ENCODE measurements at regions not wholly inside any gene's neighbourhood (a gene's known extent, or its start where the extent isn't known, plus 50 kb on each side); places are given as distances from the start of the nearest gene placed in this dataset.

GRCh38 chr5:102570747-102571146 lies 71.9 kb upstream of the SLCO6A1 start:
- no peak overlapping the region for H3K4me2 ChIP-seq
- ChIA-PET POLR2A (no interaction called here), CTCF (no interaction called here)
- FAIRE-seq: no peak
- H3K4me3 ChIP-seq: no peak overlapping the region
- 1% methylated on average over 4 of the region's 4 CpGs for WGBS (ENCODE audit: missing lambda C conversion rate)
- no peak overlapping the region for H3K27ac ChIP-seq
- H3K4me1 ChIP-seq: no peaks in the 10 kb centered on the region
- ATAC-seq: no peak
- no peak for TF ChIP-seq PHF8 (IDR thresholded peaks at IDR 0.05; ENCODE audit: borderline replicate concordance, low read depth)
- no peak for TF ChIP-seq KDM1A (IDR thresholded peaks at IDR 0.05; ENCODE audit: low read depth)
- TF ChIP-seq JUN (IDR thresholded peaks at IDR 0.05): no peak
- TF ChIP-seq RFX5 (IDR thresholded peaks at IDR 0.05): no peak
- no peak for TF ChIP-seq ZFP36 (IDR thresholded peaks at IDR 0.05; ENCODE audit: borderline replicate concordance, partially characterized antibody)
- no peak for TF ChIP-seq ZNF302 (CRISPR knock-in tag; IDR thresholded peaks at IDR 0.05)
- no peak for TF ChIP-seq ELK1 (IDR thresholded peaks at IDR 0.05; ENCODE audit: low read depth, low read length)
- H3K9me3 ChIP-seq: no peaks in the 10 kb centered on the region
- DNase-seq (ENCODE audit: low read depth in 1 of 2, low spot score in 1 of 2): no peak

DNA sequence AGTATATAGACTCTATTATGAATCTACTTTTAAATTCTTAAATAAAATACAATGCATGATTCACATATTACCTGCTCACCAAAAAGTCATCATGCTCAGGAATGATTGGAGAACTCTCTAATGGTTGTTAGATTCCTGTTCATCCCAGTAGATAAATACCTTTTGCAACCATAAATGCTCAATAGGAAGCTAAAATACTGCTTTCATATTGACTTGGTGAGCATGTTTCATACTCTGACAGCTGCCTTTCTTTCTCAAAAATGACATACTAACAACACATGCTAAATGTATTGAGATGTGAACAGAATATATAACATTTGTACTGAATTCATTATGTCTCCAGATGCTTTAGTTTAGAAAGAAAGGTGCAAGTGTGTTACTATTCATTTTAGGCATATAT lies 79.6 kb upstream of the SLCO6A1 start:
- H3K27ac ChIP-seq: no peak overlapping the region
- H3K4me2 ChIP-seq: no peak overlapping the region
- no peak for TF ChIP-seq RARB (CRISPR knock-in tag; IDR thresholded peaks at IDR 0.05)
- TF ChIP-seq, protein P1, sequence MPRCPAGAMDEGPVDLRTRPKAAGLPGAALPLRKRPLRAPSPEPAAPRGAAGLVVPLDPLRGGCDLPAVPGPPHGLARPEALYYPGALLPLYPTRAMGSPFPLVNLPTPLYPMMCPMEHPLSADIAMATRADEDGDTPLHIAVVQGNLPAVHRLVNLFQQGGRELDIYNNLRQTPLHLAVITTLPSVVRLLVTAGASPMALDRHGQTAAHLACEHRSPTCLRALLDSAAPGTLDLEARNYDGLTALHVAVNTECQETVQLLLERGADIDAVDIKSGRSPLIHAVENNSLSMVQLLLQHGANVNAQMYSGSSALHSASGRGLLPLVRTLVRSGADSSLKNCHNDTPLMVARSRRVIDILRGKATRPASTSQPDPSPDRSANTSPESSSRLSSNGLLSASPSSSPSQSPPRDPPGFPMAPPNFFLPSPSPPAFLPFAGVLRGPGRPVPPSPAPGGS (IDR thresholded peaks at IDR 0.05): no peak
- TF ChIP-seq, protein P2, sequence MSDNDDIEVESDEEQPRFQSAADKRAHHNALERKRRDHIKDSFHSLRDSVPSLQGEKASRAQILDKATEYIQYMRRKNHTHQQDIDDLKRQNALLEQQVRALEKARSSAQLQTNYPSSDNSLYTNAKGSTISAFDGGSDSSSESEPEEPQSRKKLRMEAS (IDR thresholded peaks at IDR 0.05): no peak
- TF ChIP-seq EP300 (IDR thresholded peaks at IDR 0.05): no peak
- no peak for TF ChIP-seq FOSL2 (IDR thresholded peaks at IDR 0.05)
- TF ChIP-seq FOSL2 (CRISPR knock-in tag; IDR thresholded peaks at IDR 0.05): no peak
- TF ChIP-seq ZNF302 (CRISPR knock-in tag; IDR thresholded peaks at IDR 0.05): no peak
- TF ChIP-seq RCOR1 (IDR thresholded peaks at IDR 0.05; ENCODE audit: low read depth, low read length): no peak
- TF ChIP-seq MYC (IDR thresholded peaks at IDR 0.05; ENCODE audit: borderline replicate concordance, low read length): no peak
- TF ChIP-seq FOXS1 (CRISPR knock-in tag; IDR thresholded peaks at IDR 0.05): no peak
- no peak for TF ChIP-seq NR3C1 (IDR thresholded peaks at IDR 0.05)
- TF ChIP-seq ZSCAN20 (CRISPR knock-in tag; IDR thresholded peaks at IDR 0.05): no peak
- TF ChIP-seq ATOH8 (CRISPR knock-in tag; IDR thresholded peaks at IDR 0.05; ENCODE audit: low read depth): no peak
- no peak for TF ChIP-seq CHD4 (IDR thresholded peaks at IDR 0.05; ENCODE audit: borderline replicate concordance)
- TF ChIP-seq E2F6 (IDR thresholded peaks at IDR 0.05; ENCODE audit: borderline replicate concordance, low read depth): no peak
- no peak for TF ChIP-seq POLR2A (IDR thresholded peaks at IDR 0.05; ENCODE audit: low read length)
- no peak for TF ChIP-seq CBX2 (IDR thresholded peaks at IDR 0.05; ENCODE audit: borderline replicate concordance, low read depth)
- no peak for TF ChIP-seq HOXB5 (CRISPR knock-in tag; IDR thresholded peaks at IDR 0.05)
- ChIA-PET POLR2A (no interaction called here), CTCF (no interaction called here)
- H3K4me3 ChIP-seq: no peak overlapping the region
- DNase-seq (ENCODE audit: low read depth in 1 of 2, low spot score in 1 of 2) (no peak), ATAC-seq (no peak), FAIRE-seq (no peak)
- no peaks in the 10 kb centered on the region for H3K9me3 ChIP-seq
- no peaks in the 10 kb centered on the region for H3K4me1 ChIP-seq
